ENCODE measurements at regions not wholly inside any gene's neighbourhood (a gene's known extent, or its start where the extent isn't known, plus 50 kb on each side); places are given as distances from the start of the nearest gene placed in this dataset.
A peak's percentile ranks its signal among the peaks of the same experiment; 100 is the strongest.
"Not testable (repeated sequence)": the region's sequence is repeated elsewhere in the genome, so short reads cannot be mapped to it uniquely, and the experiment has no call there.

DNA sequence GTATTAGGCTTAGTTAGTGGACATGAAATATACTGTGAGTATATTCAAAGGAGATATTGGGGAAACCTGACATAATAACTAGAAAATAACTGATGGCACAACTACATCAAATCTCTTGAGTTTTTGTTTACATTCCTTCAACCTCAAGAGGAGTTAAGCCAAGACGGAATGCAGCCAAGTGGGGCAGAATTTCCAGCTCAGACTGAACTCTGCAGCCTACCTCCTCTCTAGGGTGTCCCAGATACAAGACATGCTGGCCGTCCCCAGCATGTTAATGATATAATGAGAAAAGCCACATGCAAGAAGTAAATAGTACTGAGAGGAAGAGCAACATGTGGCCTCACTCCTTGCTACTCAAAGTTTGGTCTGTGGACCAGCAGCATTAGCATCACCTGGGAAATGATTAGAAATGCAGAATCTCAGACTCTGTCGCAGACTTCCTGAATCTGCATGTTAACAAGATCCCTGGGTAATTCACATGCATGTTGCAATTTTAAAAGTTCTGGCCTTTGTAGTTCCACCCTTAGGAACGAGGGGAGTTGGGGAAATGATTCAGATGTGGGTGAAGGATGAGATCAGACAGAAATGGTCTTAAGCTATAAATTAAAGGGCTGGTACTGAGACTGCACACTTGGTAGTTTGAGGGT lies 118.4 kb upstream of the CACUL1 start:
- DNase-seq = peak; percentile 45

DNA sequence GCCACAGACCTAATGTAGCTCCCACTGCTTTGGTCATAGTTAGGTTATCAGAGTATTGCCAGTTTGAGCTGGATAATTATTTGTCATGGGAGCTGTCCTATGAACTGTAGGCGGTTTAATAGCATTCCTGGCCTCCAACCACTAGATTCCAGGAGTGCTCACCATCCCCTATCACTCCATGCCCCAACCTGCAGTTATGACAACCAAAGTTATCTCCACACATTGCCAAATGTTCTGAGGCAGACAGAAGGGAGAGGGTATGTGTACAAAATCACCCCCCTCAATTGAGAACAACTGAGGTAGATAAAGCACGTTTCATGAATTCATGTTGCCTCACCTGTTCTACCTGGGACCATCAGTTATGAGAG lies 119.0 kb upstream of the CACUL1 start:
- DNase-seq = peak; percentile 46

DNA sequence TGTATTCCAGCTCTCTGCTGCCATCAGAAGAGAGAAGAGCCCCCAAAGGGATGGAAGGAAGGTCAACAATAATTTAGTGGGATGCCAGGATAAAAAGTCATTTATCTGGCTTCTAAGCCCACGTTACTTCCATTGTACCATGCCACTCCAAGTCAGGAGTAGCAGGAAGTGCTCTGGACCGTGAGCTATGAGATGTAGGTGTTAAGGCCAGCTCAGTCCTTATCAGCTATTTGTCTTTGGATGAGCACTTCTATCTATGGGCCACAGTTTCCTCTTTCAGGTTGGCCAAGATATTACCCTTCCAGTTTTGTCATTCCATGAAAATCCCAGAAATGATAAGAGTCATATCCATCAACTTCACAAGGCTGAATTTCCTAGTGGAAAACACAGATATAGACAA lies 119.4 kb upstream of the CACUL1 start:
- no peak for DNase-seq

GRCh38 chr10:118875087-118875486 lies 120.3 kb upstream of the CACUL1 start:
- no peak for DNase-seq

- no peak for DNase-seq
These were observed 128.0 kb upstream of the CACUL1 start for GRCh38 chr10:118882741-118883140.

DNA sequence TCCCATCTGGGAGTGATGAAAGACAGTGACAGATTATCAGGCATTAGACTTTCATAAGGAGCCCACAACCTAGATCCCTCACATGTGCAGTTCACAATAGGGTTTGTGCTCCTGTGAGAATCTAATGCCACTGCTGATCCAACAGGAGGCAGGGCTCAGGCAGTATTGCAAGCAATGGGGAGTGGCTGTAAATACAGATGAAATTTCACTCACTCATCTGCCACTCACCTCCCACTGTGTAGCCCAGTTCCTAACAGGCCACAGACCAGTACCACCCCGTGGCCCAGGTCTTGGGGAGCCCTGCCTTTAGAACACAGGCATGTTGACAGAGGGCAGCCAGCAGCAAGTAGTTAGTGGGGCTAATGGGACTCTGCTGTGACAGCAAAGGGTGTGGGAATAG lies 137.3 kb upstream of the NANOS1 start:
- no peak for DNase-seq

DNA sequence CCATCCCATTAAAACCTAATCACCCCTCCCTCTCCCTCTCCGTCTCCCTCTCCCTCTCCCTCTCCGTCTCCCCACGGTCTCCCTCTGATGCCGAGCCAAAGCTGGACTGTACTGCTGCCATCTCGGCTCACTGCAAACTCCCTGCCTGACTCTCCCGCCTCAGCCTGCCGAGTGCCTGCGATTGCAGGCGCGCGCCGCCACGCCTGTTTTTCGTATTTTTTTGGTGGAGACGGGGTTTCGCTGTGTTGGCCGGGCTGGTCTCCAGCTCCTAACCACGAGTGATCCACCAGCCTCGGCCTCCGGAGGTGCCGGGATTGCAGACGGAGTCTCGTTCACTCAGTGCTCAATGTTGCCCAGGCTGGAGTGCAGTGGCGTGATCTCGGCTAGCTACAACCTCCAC lies 134.6 kb upstream of the NANOS1 start:
- DNase-seq = not testable (repeated sequence)

DNA sequence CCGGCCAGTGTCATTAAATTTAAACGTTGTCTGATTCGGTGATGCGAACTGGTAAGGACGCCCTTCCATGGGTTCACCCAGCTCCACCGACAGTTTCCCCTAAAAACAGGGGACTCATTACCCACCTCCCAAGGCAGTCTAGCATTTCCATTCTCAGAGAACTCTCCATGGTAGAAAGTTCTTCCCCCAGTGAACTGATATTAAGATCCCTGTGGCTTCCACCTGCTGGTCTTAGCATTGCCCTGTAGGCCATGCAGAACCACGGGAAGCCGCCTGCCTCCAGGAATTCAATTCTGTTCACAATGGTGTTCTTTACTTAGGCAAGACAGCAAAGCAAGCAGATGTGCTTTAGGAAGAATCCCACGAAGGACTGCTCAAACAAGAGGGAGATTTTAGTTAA lies 128.9 kb upstream of the NANOS1 start:
- DNase-seq = no peak

GRCh38 chr10:118901380-118901779 lies 128.1 kb upstream of the NANOS1 start:
- DNase-seq = no peak

DNA sequence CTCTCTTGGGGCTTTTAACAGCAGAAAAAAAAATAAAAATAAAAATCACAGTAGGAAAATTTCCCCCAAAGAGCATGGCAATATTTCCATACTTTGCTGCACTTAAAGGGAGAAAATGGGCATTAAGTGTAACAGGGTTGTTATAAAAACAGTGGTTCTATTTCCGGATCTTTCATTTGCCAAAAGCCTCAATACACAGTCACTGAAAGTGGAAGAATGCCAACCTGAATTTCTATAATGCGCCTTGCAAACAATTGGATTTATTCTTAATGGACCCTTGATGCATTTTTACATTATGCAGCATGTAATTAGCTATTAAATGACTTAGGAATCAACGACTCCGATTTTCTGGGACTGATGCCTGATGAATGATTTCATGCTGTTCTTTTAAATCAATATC lies 127.6 kb upstream of the NANOS1 start:
- no peak for DNase-seq

DNA sequence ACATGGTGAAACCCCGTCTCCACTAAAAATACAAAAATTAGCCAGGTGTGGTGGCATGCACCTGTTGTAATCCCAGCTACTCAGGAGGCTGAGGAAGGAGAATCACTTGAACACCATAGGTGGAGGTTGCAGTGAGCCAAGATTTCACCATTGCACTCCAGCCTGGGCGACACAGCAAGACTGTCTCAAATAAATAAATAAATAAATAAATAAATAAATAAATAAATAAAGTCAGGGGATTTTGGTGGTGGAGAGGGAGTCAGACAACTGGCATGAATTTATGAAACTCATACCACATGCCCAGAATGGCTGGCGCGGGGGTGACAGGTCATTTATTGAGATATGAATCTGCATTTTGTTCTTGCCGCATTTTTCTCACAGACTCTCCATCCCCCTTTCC lies 126.9 kb upstream of the NANOS1 start:
- not testable (repeated sequence) for DNase-seq

DNA sequence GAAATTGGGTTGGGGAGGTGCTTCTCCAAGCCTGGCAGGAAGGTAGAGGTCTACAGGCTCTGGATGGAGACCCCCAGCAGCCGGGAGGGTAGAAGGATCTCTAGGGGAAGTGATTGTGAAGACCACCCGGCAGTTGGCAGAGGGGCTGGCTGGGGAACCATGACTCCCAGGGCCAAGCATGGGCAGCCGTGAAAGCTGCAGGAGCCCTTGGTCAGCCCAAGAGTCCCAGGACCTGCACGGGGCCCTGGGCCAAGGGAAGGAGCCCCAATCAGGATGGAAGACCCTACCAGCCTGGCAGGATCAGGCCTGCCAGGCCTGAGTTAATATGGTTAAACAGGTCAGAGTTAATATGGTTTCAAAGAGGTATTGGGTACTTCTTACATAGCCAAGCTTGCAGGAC lies 126.3 kb upstream of the NANOS1 start:
- DNase-seq = no peak

- DNase-seq = no peak
These were observed 125.8 kb upstream of the NANOS1 start for GRCh38 chr10:118903691-118904090.

GRCh38 chr10:118904286-118904685 lies 125.2 kb upstream of the NANOS1 start:
- DNase-seq = no peak

DNA sequence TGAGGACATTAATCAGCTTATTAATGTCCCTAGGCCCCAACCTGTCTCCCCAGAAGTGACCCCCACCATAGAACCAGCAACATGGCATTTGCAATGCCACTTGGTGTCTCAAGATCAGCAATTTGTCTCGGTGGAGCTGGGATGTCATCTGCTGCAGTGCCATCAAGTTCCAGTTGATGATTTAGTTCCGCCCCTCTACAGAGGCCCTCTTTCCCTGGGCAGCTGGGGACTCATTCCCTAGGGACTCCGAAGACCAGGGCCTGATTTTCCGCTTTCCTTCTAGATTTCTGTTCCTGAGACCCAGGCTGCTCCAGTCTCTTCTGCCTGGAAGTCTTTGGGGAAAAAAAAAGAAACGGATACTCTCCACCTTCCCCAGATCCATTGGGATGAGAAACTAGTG lies 122.5 kb upstream of the NANOS1 start:
- DNase-seq = no peak

DNA sequence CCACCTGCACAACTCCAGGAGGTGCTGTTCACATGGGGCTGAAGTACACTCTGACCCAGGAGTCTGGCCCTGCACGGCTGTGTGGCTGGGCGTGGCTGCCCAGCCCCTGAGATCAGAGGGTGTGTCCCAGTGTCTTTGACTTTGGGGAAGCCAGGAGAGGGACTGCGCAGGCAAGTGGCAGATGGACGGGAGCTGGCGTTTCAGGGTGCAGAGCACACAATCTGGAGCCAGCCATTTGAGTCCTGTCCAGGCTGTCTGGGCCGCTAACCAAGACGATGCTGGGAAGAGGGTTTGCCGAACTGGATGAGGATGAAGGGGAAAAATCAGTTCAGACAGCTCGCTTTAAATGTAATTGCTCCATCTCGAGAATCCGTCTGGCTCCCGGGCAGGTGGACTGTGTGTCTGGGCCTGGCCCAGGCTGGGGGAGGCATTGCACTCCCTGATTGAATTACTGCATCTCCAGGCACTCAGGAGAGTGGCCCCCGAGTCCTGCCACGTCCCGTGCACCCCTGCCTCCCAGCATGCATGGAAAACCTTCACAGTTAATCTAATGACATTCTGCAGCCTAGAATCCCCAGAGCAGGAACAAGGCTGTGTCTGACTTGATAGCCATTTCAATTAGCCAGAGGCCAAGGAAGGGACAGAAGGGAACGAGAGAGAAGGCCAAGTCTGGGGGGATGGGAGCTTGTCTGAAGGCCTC lies 120.8 kb upstream of the NANOS1 start:
- no peak for DNase-seq

DNA sequence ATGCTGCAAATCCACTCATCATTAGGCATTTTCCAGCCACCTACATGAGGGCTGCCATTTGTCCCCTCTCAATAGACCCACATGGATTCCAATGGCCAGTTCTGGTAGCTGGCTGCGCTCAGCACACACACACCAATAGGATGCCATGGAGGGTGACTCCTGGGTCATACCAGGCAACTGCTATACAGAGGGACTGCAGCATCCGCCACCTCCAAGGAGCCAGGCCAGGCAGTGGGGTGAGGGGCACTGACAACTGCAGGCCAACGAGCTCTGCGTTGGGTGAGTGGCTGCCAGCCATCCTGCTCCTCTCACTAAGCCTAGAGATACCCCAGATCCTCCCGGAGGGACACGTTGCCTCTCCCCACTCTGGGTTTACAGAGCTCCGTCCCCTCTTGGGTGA lies 118.8 kb upstream of the NANOS1 start:
- DNase-seq = no peak

- peak; percentile 74 for DNase-seq
These were observed 118.2 kb upstream of the NANOS1 start for GRCh38 chr10:118911363-118911762.

DNA sequence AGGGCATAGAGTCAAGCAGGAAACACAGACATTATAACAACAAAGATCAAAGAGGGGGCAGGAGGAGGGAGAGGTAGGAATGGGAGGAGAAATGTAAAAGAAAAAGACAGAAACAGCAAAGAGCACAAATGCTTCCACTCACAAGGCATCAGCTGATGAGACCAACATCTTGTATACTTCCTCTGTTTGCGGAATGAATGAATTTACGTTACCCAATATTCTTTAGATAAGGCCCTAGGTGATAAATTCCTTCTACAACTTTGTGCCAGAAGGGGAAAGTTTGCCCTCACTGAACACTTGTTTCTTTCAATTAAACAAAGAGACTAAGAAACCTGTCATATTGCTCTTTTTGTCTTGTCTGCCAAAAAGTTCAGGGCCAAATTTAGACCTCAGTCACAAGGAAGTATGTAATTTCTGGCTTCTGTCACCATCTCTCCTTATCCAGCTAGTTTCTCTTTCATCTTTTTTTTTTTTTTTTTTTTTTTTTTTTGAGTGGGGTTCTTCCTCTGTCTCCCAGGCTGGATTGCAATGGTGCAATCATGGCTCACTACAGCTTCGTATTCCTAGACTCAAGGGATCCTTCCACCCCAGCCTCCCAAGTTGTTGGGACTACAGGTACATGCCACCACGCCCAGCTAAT lies 116.4 kb upstream of the NANOS1 start:
- no peak for DNase-seq

- DNase-seq = no peak
These were observed 115.7 kb upstream of the NANOS1 start for GRCh38 chr10:118913825-118914224.

GRCh38 chr10:118914629-118915028 lies 114.9 kb upstream of the NANOS1 start:
- DNase-seq = no peak

DNA sequence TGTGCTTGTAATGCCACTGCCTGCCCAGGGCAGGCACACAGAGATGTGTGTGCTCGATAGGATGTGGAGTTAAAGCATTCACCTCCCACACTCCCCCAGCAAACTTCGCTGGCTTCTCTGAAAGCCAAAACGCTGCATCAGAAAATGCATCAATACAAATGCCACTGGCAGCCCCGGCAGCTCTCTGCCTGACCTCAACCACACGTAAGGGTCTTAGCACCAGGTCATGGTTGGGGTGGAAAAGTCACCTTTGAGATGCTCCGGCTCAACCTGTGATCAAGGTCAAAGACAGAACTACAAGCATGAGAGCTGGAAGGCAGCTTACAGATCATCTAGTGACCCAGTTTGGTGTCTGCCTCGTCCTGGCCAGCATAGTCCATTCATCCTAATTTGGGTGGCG lies 114.4 kb upstream of the NANOS1 start:
- no peak for DNase-seq

DNA sequence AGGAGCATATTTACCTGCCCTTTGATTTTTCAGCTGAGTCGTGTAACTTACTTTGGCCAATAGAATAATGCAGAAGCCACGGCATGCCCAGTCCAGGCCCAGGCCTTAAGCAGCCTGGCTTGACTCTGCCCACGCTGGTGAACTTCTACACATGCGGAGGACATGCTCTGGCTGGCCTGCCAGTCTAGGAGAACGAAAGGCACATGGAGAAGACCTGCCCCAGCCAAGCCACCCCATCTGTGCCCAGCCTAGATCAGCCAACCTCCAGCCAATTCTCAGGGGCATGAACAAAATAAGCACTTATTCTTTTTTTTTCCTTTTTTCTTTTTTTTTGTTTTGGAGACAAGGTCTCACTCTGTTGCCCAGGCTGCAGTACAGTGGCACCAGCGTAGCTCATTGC lies 112.7 kb upstream of the NANOS1 start:
- no peak for DNase-seq

- DNase-seq = no peak
These were observed 111.8 kb upstream of the NANOS1 start for GRCh38 chr10:118917701-118918100.

DNA sequence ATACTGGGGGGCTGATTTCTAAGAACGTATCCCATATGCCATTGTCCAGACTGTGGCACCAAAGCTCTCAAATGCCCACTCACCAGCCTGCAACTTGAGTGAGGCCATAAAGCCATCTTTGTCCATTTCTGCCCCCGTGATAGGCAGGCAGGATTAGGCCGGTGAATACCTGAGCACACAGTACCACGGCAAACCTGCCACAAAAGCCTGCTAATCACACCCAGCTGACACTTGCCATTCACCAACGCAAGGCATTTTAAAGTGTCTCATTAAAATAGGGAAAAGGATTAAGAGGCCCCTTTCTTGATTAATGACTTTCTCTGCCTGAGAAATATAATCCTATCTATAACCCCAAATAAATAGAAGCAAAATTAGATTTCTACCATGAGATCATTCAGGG lies 111.4 kb upstream of the NANOS1 start:
- no peak for DNase-seq
